Bronchial epithelial cell (primary cell): ENCODE measurements at regions not wholly inside any gene's neighbourhood (a gene's known extent, or its start where the extent isn't known, plus 50 kb on each side); places are given as distances from the start of the nearest gene placed in this dataset.

Experiments used
- DNase-seq: peaks from one replicate; pipeline ENCODE4 v3.0.0-alpha.2; 2010; ENCODE audit warnings: low read depth
- FAIRE-seq: peaks from 2 replicates; lab custom pipeline; 2011; peaks lifted over from hg19 to GRCh38; lab: Jason Lieb, UNC
- H3K27me3 ChIP-seq: 2 replicates; pipeline ENCODE4 v1.5.1; 2011; ENCODE audit warnings: low read length; ENCODE audit not compliant: control insufficient read depth, insufficient read depth
- H3K36me3 ChIP-seq: 2 replicates; pipeline ENCODE4 v1.5.1; 2011; ENCODE audit warnings: low read length; ENCODE audit not compliant: control insufficient read depth, insufficient read depth
- H3K4me3 ChIP-seq: 2 replicates; pipeline ENCODE4 v1.5.1; 2011; ENCODE audit warnings: mild to moderate bottlenecking, low read depth, low read length, control low read depth
- TF ChIP-seq, protein P1 (sequence below): IDR thresholded peaks from 2 replicates; pipeline ENCODE4 v1.5.1; 2011; ENCODE audit warnings: mild to moderate bottlenecking, moderate library complexity, low read length, control low read depth, inconsistent platforms; ENCODE audit not compliant: insufficient read depth, severe bottlenecking

DNA sequence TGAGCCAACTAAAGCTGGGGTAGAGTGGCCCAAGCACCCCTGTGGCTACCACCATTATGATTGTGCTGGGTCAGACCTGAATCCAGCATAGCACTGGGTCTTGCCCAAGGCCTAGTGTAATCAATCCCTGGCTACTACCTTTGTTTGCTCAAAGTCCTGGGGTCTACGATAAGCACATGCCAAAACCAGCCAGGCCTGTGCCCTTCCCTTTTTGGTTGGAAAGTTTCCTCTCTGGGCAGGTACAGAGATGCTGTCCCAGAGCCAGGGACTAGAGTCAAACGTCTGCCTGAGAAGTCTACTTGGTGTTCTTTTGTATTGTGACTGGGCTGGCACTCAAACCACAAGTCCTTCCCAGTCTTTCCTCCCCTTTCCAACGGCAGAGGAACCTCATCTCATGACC is 371.5 kb upstream of the MAGEC2 start:
- FAIRE-seq: no peak
- TF ChIP-seq, protein P1, sequence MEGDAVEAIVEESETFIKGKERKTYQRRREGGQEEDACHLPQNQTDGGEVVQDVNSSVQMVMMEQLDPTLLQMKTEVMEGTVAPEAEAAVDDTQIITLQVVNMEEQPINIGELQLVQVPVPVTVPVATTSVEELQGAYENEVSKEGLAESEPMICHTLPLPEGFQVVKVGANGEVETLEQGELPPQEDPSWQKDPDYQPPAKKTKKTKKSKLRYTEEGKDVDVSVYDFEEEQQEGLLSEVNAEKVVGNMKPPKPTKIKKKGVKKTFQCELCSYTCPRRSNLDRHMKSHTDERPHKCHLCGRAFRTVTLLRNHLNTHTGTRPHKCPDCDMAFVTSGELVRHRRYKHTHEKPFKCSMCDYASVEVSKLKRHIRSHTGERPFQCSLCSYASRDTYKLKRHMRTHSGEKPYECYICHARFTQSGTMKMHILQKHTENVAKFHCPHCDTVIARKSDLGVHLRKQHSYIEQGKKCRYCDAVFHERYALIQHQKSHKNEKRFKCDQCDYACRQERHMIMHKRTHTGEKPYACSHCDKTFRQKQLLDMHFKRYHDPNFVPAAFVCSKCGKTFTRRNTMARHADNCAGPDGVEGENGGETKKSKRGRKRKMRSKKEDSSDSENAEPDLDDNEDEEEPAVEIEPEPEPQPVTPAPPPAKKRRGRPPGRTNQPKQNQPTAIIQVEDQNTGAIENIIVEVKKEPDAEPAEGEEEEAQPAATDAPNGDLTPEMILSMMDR: no peak
- Histone ChIP-seq H3K36me3 (no peaks in the 10 kb centered on the region), H3K27me3 (no peaks in the 10 kb centered on the region), H3K4me3 (no peak overlapping the region)
- DNase-seq: no peak

- Histone ChIP-seq H3K27me3 (no peaks in the 10 kb centered on the region), H3K36me3 (no peaks in the 10 kb centered on the region), H3K4me3 (no peak overlapping the region)
- TF ChIP-seq, protein P1: no peak
- no peak for DNase-seq
- FAIRE-seq: no peak
Observed at GRCh38 chrX:142549923-142550322, 344.8 kb upstream of the MAGEC2 start.

DNA sequence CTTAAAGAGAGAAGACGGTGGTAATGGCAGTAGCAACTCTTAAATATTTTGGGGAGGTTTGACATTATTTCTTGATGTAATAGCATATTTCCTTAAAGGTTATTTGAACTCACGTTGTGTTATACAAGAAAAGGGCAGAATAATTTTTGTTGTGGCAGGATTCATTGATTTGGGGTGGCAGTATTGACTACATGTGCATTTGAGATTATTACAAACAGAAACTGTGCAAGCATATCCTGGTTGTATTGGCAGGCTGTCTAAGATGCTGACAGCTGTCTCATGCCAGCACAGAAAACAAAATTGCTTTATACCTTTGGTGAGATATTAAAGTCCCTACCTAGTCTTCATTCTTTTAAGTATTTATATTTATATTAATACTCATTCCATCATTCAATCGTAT is 300.7 kb upstream of the MAGEC2 start:
- TF ChIP-seq, protein P1: no peak
- DNase-seq (no peak), FAIRE-seq (no peak)
- Histone ChIP-seq H3K27me3 (no peaks in the 10 kb centered on the region), H3K36me3 (no peaks in the 10 kb centered on the region), H3K4me3 (no peak overlapping the region)

DNA sequence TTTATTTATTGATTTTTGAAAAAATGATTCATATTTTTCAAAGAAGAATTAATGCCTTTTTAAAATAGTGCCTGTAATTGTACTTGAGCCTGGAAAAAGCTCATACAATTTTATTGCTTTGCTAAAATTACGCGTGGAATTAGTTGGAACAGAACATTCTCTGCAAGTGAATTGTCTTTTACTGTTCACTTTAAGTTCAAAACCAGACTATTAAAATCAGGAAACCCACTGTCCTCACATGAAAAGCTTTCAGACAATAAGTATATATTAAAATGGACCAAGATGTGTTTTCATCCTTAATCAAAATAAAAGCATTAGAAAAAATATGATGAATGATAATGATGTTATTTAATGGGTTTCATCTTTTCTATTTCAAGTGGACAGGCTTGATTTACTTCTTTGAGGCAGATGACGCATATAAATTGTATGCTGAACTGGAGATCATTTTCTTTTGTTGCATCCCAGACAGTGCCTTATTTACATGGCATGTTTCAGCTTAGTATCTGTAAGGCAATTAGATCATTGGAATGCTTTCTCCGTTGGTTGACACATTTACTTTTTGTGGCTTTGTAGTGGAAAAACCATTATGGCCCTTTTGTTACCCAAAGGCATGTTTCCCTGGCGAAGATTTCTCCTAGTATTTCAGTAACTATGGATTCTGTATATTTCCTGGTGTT is 299.0 kb upstream of the MAGEC2 start:
- TF ChIP-seq, protein P1: no peak
- Histone ChIP-seq H3K4me3 (no peak overlapping the region), H3K36me3 (no peaks in the 10 kb centered on the region), H3K27me3 (no peaks in the 10 kb centered on the region)
- FAIRE-seq (no peak), DNase-seq (no peak)

DNA sequence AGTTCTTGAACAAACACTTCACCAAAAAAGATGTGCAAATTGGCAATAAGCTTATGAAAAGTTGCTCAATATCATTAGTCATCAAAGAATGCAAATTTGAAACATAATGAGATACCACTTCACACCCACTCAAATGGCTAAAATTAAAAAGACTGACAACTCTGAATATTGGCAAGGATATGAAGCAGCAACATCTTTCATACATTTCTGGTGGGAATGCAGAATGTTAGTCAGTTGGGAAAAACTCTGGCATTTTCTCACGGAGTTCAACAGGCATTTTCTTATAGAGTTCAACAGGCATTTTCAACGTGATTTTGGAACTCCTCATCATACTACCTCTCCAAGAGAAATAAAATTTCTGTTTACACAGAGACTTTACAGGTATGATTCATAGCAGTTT is 297.4 kb upstream of the MAGEC2 start:
- H3K27me3 ChIP-seq: no peaks in the 10 kb centered on the region
- TF ChIP-seq, protein P1: no peak
- no peak overlapping the region for H3K4me3 ChIP-seq
- H3K36me3 ChIP-seq: no peaks in the 10 kb centered on the region
- FAIRE-seq (no peak), DNase-seq (no peak)

GRCh38 chrX:142499992-142500391 is 294.9 kb upstream of the MAGEC2 start:
- no peak overlapping the region for H3K4me3 ChIP-seq
- FAIRE-seq: no peak
- no peaks in the 10 kb centered on the region for H3K27me3 ChIP-seq
- TF ChIP-seq, protein P1: no peak
- H3K36me3 ChIP-seq: no peaks in the 10 kb centered on the region
- no peak for DNase-seq
